ENCODE measurements at regions not wholly inside any gene's neighbourhood (a gene's known extent, or its start where the extent isn't known, plus 50 kb on each side); places are given as distances from the start of the nearest gene placed in this dataset.

- Histone ChIP-seq H3K36me3 (ENCODE audit: insufficient read depth) (no peaks in the 10 kb centered on the region), H3K4me2 (no peak overlapping the region), H2AFZ (no peak overlapping the region), H3K4me1 (ENCODE audit: insufficient read depth) (no peaks in the 10 kb centered on the region), H3K79me2 (replicated peaks; ENCODE audit: insufficient read depth) (no peaks in the 10 kb centered on the region), H3K27ac (ENCODE audit: low read depth) (no peak overlapping the region), H4K20me1 (replicated peaks; ENCODE audit: insufficient read depth) (no peaks in the 10 kb centered on the region), H3K9me2 (ENCODE audit: insufficient read depth) (no peaks in the 10 kb centered on the region), H3K4me3 (no peak overlapping the region), H3K27me3 (ENCODE audit: insufficient read depth) (no peaks in the 10 kb centered on the region), H3F3A (replicated peaks; ENCODE audit: low read depth) (no peaks in the 10 kb centered on the region)
- H3K27ac Mint-ChIP-seq: no peak overlapping the region
- H3K36me3 Mint-ChIP-seq (ENCODE audit: low read depth): no peaks in the 10 kb centered on the region
- H3K9me3 Mint-ChIP-seq: no peaks in the 10 kb centered on the region
- DNase-seq (ENCODE audit: low spot score) (no peak), ATAC-seq (no peak)
- H3K4me3 Mint-ChIP-seq: no peak overlapping the region
- TF ChIP-seq JUNB (IDR thresholded peaks at IDR 0.05; ENCODE audit: unreplicated experiment) (no peak), ZNF462 (CRISPR knock-in tag; IDR thresholded peaks at IDR 0.05) (no peak)
- no peaks in the 10 kb centered on the region for H3K4me1 Mint-ChIP-seq
- no peaks in the 10 kb centered on the region for H3K27me3 Mint-ChIP-seq (ENCODE audit: insufficient read depth, low read depth, poor library complexity)
Measured at GRCh38 chr7:124460555-124460954, 305.0 kb downstream of the GPR37 start.

- H3K36me3 Mint-ChIP-seq (ENCODE audit: low read depth): no peaks in the 10 kb centered on the region
- TF ChIP-seq ZNF331 (CRISPR knock-in tag; IDR thresholded peaks at IDR 0.05; ENCODE audit: low read depth): no peak
- no peak for TF ChIP-seq JUNB (IDR thresholded peaks at IDR 0.05; ENCODE audit: unreplicated experiment)
- H3K4me2 ChIP-seq: no peak overlapping the region
- H3K27me3 ChIP-seq (ENCODE audit: insufficient read depth): no peaks in the 10 kb centered on the region
- H2AFZ ChIP-seq: no peak overlapping the region
- H3K4me3 Mint-ChIP-seq: no peak overlapping the region
- H3K4me3 ChIP-seq: no peak overlapping the region
- H3K27ac ChIP-seq (ENCODE audit: low read depth): no peak overlapping the region
- no peaks in the 10 kb centered on the region for H3F3A ChIP-seq (replicated peaks; ENCODE audit: low read depth)
- H3K79me2 ChIP-seq (replicated peaks; ENCODE audit: insufficient read depth): no peaks in the 10 kb centered on the region
- H3K4me1 Mint-ChIP-seq: no peaks in the 10 kb centered on the region
- H3K4me1 ChIP-seq (ENCODE audit: insufficient read depth): no peaks in the 10 kb centered on the region
- H3K36me3 ChIP-seq (ENCODE audit: insufficient read depth): no peaks in the 10 kb centered on the region
- DNase-seq (ENCODE audit: low spot score): no peak
- no peaks in the 10 kb centered on the region for H3K9me2 ChIP-seq (ENCODE audit: insufficient read depth)
- no peak for ATAC-seq
- H3K27me3 Mint-ChIP-seq (ENCODE audit: insufficient read depth, low read depth, poor library complexity): no peaks in the 10 kb centered on the region
- no peaks in the 10 kb centered on the region for H4K20me1 ChIP-seq (replicated peaks; ENCODE audit: insufficient read depth)
- H3K27ac Mint-ChIP-seq: no peak overlapping the region
- no peaks in the 10 kb centered on the region for H3K9me3 Mint-ChIP-seq
Measured at GRCh38 chr7:124460056-124460450, 305.5 kb downstream of the GPR37 start.

Data from GM23338 (cell line).